CD14-positive monocyte (primary cell): ENCODE measurements at regions not wholly inside any gene's neighbourhood (a gene's known extent, or its start where the extent isn't known, plus 50 kb on each side); places are given as distances from the start of the nearest gene placed in this dataset.

Experiments
- DNase-seq, 3 donors: peaks; one replicate each; pipeline ENCODE4 v3.0.0-alpha.2; 2011 to 2022
- H2AFZ ChIP-seq: 2 replicates; pipeline ENCODE4 v1.6.0; 2012; ENCODE audit warnings: mild to moderate bottlenecking, low read depth, low read length, inconsistent platforms; ENCODE audit not compliant: insufficient read depth, poor library complexity, severe bottlenecking
- H3K27ac ChIP-seq, 2 donors: 1 replicate in 1 of 2; 2 replicates in 1 of 2; pipeline ENCODE4 v1.5.1; 2012 to 2013; ENCODE audit warnings: low read length in 2 of 2, control low read depth in 1 of 2, inconsistent platforms in 1 of 2, low read depth in 1 of 2, mild to moderate bottlenecking in 1 of 2
- H3K27me3 ChIP-seq, 2 donors: one replicate each; pipeline versions ENCODE4 v1.6.0 to v1.6.1; 2011 to 2013; ENCODE audit warnings: low read length in 2 of 2; ENCODE audit not compliant: control insufficient read depth in 2 of 2, insufficient read depth in 2 of 2
- H3K36me3 ChIP-seq, 2 donors: replicated peaks in 1 of 2; 1 replicate in 1 of 2; 2 replicates in 1 of 2; pipeline versions ENCODE4 v1.5.1 to v1.6.1; 2012 to 2013; ENCODE audit warnings: low read length in 2 of 2, control low read depth in 1 of 2, inconsistent platforms in 1 of 2, mild to moderate bottlenecking in 1 of 2; ENCODE audit not compliant: insufficient read depth in 2 of 2, control insufficient read depth in 1 of 2
- H3K4me1 ChIP-seq, 2 donors: 1 replicate in 1 of 2; 2 replicates in 1 of 2; pipeline versions ENCODE4 v1.5.1 to v1.6.1; 2012 to 2013; ENCODE audit warnings: low read length in 2 of 2, control low read depth in 1 of 2, inconsistent platforms in 1 of 2, mild to moderate bottlenecking in 1 of 2, moderate library complexity in 1 of 2; ENCODE audit not compliant: insufficient read depth in 2 of 2, control insufficient read depth in 1 of 2
- H3K4me2 ChIP-seq: replicated peaks from 2 replicates; pipeline ENCODE3; 2012; ENCODE audit warnings: low read length, moderate library complexity, mild to moderate bottlenecking; ENCODE audit not compliant: poor library complexity, severe bottlenecking; ENCODE audit errors: extremely low read depth
- H3K4me3 ChIP-seq, 3 experiments: fragments of 200-600 bp in 1 of 3; sonication (generic) in 1 of 3; replicated peaks in 1 of 3; 1 replicate in 2 of 3; 2 replicates in 1 of 3; pipeline ENCODE4 v1.5.1; 2011 to 2013; ENCODE audit warnings: low read length in 3 of 3, mild to moderate bottlenecking in 3 of 3, control low read depth in 2 of 3, low read depth in 2 of 3, inconsistent platforms in 1 of 3, moderate library complexity in 1 of 3
- H3K79me2 ChIP-seq: 2 replicates; pipeline ENCODE4 v1.6.0; 2012; ENCODE audit warnings: mild to moderate bottlenecking, control low read depth, inconsistent platforms, low read length, moderate library complexity; ENCODE audit not compliant: insufficient read depth
- H3K9ac ChIP-seq: 2 replicates; pipeline ENCODE4 v1.6.0; 2017; ENCODE audit warnings: low read length, mild to moderate bottlenecking; ENCODE audit not compliant: insufficient read depth, poor library complexity, severe bottlenecking
- H3K9me3 ChIP-seq, 2 donors: replicated peaks in 1 of 2; 1 replicate in 1 of 2; 2 replicates in 1 of 2; pipeline versions ENCODE4 v1.5.1 to v1.6.1; 2012 to 2013; ENCODE audit warnings: low read length in 2 of 2, control low read depth in 1 of 2; ENCODE audit not compliant: control insufficient read depth in 1 of 2, insufficient read depth in 1 of 2
- H4K20me1 ChIP-seq: 2 replicates; pipeline ENCODE4 v1.6.0; 2012; ENCODE audit warnings: mild to moderate bottlenecking, low read length, control low read depth, moderate library complexity; ENCODE audit not compliant: insufficient read depth
- H3K27ac Mint-ChIP-seq, 7 donors: one replicate each; pipeline ENCODE4 v1.8.0; 2020; ENCODE audit warnings: mild to moderate bottlenecking in 7 of 7, mixed read lengths in 7 of 7, moderate library complexity in 6 of 7, inconsistent platforms in 2 of 7
- H3K27me3 Mint-ChIP-seq, 3 donors: one replicate each; pipeline ENCODE4 v1.8.0; 2021 to 2022; ENCODE audit warnings: low read depth in 3 of 3, mild to moderate bottlenecking in 3 of 3, mixed read lengths in 3 of 3, moderate library complexity in 3 of 3, inconsistent platforms in 1 of 3
- H3K36me3 Mint-ChIP-seq, 2 donors: one replicate each; pipeline ENCODE4 v1.8.0; 2020; ENCODE audit warnings: mixed read lengths in 2 of 2, inconsistent platforms in 1 of 2, mild to moderate bottlenecking in 1 of 2
- H3K4me1 Mint-ChIP-seq: one replicate; pipeline ENCODE4 v1.8.0; 2020; ENCODE audit warnings: mild to moderate bottlenecking, mixed read lengths
- H3K4me3 Mint-ChIP-seq, 2 donors: one replicate each; pipeline ENCODE4 v1.8.0; 2020; ENCODE audit warnings: mild to moderate bottlenecking in 2 of 2, mixed read lengths in 2 of 2, moderate library complexity in 1 of 2
- H3K9me3 Mint-ChIP-seq, 7 donors: one replicate each; pipeline ENCODE4 v1.8.0; 2020 to 2022; ENCODE audit warnings: mixed read lengths in 7 of 7, mild to moderate bottlenecking in 6 of 7, moderate library complexity in 6 of 7, inconsistent platforms in 2 of 7
- WGBS: methylation state at CpG from one replicate; pipeline ENCODE4 v1.1.5; 2013; ENCODE audit warnings: missing lambda C conversion rate; ENCODE audit not compliant: insufficient coverage; 5-methylcytosine and 5-hydroxymethylcytosine counted together
- intact Hi-C, 2 donors: fragments of 100-400 bp; cut with micrococcal nuclease; formaldehyde crosslinking; loops; one replicate each; pipeline versions ENCODE4 v1.15.0 to v1.15.1; 2023
- TF ChIP-seq, protein P1 (sequence below): fragments of 200-600 bp; IDR thresholded peaks from one replicate; pipeline ENCODE4 v1.8.0; 2022; ENCODE audit warnings: antibody characterized with exemption, mild to moderate bottlenecking

- Histone ChIP-seq H3K9me3 (no peaks in the 10 kb centered on the region), H3K4me1 (peaks cover 33 to 41% of the 10 kb centered on the region in 2 donors), H4K20me1 (no peaks in the 10 kb centered on the region), H3K27ac (no peak overlapping the region), H3K27me3 (peaks cover 3 to 6% of the 10 kb centered on the region in 2 donors), H3K9ac (no peak overlapping the region), H3K4me3 (no peak overlapping the region), H3K79me2 (no peaks in the 10 kb centered on the region), H3K36me3 (no peaks in the 10 kb centered on the region), H3K4me2 (no peak overlapping the region), H2AFZ (no peak overlapping the region)
- H3K27me3 Mint-ChIP-seq: peaks cover 14 to 24% (median 16%) of the 10 kb centered on the region in 3 donors
- DNase-seq: no peak
- intact Hi-C loops: no loop called here
- 91% methylated on average over 5 of the region's 11 CpGs for WGBS
- no peak overlapping the region for H3K4me3 Mint-ChIP-seq
- TF ChIP-seq, protein P1, sequence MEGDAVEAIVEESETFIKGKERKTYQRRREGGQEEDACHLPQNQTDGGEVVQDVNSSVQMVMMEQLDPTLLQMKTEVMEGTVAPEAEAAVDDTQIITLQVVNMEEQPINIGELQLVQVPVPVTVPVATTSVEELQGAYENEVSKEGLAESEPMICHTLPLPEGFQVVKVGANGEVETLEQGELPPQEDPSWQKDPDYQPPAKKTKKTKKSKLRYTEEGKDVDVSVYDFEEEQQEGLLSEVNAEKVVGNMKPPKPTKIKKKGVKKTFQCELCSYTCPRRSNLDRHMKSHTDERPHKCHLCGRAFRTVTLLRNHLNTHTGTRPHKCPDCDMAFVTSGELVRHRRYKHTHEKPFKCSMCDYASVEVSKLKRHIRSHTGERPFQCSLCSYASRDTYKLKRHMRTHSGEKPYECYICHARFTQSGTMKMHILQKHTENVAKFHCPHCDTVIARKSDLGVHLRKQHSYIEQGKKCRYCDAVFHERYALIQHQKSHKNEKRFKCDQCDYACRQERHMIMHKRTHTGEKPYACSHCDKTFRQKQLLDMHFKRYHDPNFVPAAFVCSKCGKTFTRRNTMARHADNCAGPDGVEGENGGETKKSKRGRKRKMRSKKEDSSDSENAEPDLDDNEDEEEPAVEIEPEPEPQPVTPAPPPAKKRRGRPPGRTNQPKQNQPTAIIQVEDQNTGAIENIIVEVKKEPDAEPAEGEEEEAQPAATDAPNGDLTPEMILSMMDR: no peak
- H3K4me1 Mint-ChIP-seq: peaks cover 51% of the 10 kb centered on the region
- H3K36me3 Mint-ChIP-seq: peaks cover 0 to 3% of the 10 kb centered on the region in 2 donors
- peak overlapping the region in 1 of 7 donors; percentile 13 for H3K27ac Mint-ChIP-seq
- no peaks in the 10 kb centered on the region for H3K9me3 Mint-ChIP-seq
Measured at GRCh38 chr6:44563397-44563796, 175.9 kb downstream of the CDC5L start.

DNA sequence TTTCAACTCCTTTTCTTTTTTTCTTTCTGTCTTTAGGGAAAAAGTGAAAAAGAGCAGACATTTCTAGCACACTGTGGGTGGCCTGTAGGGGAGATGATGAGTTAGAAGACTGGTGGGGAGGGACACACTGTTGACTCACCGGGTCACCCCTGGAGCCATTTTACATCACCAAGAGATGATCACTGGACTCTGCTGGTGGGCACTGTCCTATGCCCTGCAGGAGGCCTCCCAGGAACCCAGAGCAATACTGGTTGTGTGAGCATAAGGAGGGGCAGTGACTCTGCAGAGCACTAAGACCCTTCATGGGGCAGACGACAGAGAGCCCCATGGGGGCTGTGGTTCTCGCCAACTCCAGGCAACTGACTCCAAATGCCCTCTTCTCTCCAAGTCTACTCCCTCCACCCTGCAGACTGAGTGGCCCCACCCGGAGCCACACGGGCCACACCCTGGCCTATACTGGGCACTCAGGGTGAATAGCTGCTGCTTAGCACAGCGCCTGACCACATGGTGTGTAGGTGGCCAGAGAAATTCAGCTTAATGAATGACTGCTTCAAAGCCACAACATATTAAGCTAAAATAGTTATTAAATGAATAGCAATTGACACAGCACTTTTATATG lies 177.5 kb downstream of the CDC5L start:
- DNase-seq: no peak
- TF ChIP-seq, protein P1: no peak
- Mint-ChIP-seq H3K27me3 (peaks cover 5 to 13% (median 8%) of the 10 kb centered on the region in 3 donors), H3K9me3 (no peaks in the 10 kb centered on the region), H3K4me3 (no peak overlapping the region), H3K36me3 (peaks cover 0 to under 1% of the 10 kb centered on the region in 2 donors), H3K27ac (no peak overlapping the region), H3K4me1 (peaks cover 58% of the 10 kb centered on the region)
- Histone ChIP-seq H3K79me2 (no peaks in the 10 kb centered on the region), H3K4me2 (no peak overlapping the region), H3K4me1 (peaks cover 41 to 44% of the 10 kb centered on the region in 2 donors), H3K36me3 (no peaks in the 10 kb centered on the region), H2AFZ (no peak overlapping the region), H3K27me3 (peaks cover 3 to 5% of the 10 kb centered on the region in 2 donors), H3K4me3 (no peak overlapping the region), H3K9ac (no peak overlapping the region), H3K27ac (no peak overlapping the region), H3K9me3 (no peaks in the 10 kb centered on the region), H4K20me1 (no peaks in the 10 kb centered on the region)
- intact Hi-C loops: no loop called here
- WGBS: 100% methylated on average over 3 of the region's 6 CpGs
